PFSK-1 (cell line): ENCODE measurements at regions not wholly inside any gene's neighbourhood (a gene's known extent, or its start where the extent isn't known, plus 50 kb on each side); places are given as distances from the start of the nearest gene placed in this dataset.

ENCODE experiments used
- FOXP2 ChIP-seq: optimal IDR thresholded peaks from 2 replicates; pipeline ENCODE3; 2011; ENCODE audit warnings: borderline replicate concordance, control low read depth, inconsistent platforms; ENCODE audit not compliant: insufficient read depth; ENCODE audit errors: extremely low read length, extremely low read depth
- POLR2AphosphoS5 ChIP-seq: IDR thresholded peaks from 2 replicates; pipeline ENCODE4 v1.6.1; 2012; ENCODE audit warnings: low read depth, mild to moderate bottlenecking, control low read depth, low read length, moderate library complexity
- REST ChIP-seq, 2 experiments: IDR thresholded peaks; 2 replicates each; pipeline versions ENCODE4 v1.6.1 to v1.8.0; 2011 to 2012; ENCODE audit warnings: low read depth in 2 of 2, low read length in 2 of 2, control low read depth in 1 of 2, inconsistent platforms in 1 of 2, mild to moderate bottlenecking in 1 of 2, moderate library complexity in 1 of 2; ENCODE audit not compliant: insufficient read depth in 1 of 2
- SIN3A ChIP-seq: IDR thresholded peaks from 2 replicates; pipeline ENCODE4 v1.6.1; 2012; ENCODE audit warnings: mild to moderate bottlenecking, low read length, moderate library complexity, borderline replicate concordance; ENCODE audit not compliant: insufficient read depth
- TAF1 ChIP-seq: IDR thresholded peaks from 2 replicates; pipeline ENCODE4 v1.6.1; 2012; ENCODE audit warnings: low read length, control low read depth, borderline replicate concordance; ENCODE audit not compliant: insufficient read depth

- TF ChIP-seq POLR2AphosphoS5 (no peak), TAF1 (no peak), FOXP2 (no peak), SIN3A (no peak)
Measured at GRCh38 chr13:80555796-80556678, 215.1 kb upstream of the SPRY2 start.

GRCh38 chr13:80552851-80553440 lies 212.0 kb upstream of the SPRY2 start:
- TF ChIP-seq POLR2AphosphoS5, result no peak
- TF ChIP-seq TAF1, result no peak
- TF ChIP-seq SIN3A, result no peak
- no peak for TF ChIP-seq REST (IDR thresholded peaks at IDR 0.05; ENCODE audit: insufficient read depth in 1 of 2, low read depth in 2 of 2, low read length in 2 of 2)
- TF ChIP-seq FOXP2, result no peak

GRCh38 chr13:80551650-80552497 lies 210.9 kb upstream of the SPRY2 start:
- TF ChIP-seq REST (IDR thresholded peaks at IDR 0.05; ENCODE audit: insufficient read depth in 1 of 2, low read depth in 2 of 2, low read length in 2 of 2), result no peak

- TF ChIP-seq TAF1 (no peak), POLR2AphosphoS5 (no peak), FOXP2 (no peak), REST (IDR thresholded peaks at IDR 0.05; ENCODE audit: insufficient read depth in 1 of 2, low read depth in 2 of 2, low read length in 2 of 2) (no peak), SIN3A (no peak)
Measured at GRCh38 chr13:80550971-80551441, 210.1 kb upstream of the SPRY2 start.

GRCh38 chr13:80548915-80549314 lies 208.0 kb upstream of the SPRY2 start:
- TF ChIP-seq SIN3A (no peak), FOXP2 (no peak), TAF1 (no peak), REST (IDR thresholded peaks at IDR 0.05; ENCODE audit: insufficient read depth in 1 of 2, low read depth in 2 of 2, low read length in 2 of 2) (no peak), POLR2AphosphoS5 (no peak)
